Stimulated activated CD4-positive, alpha-beta T cell treated with anti-CD3 and anti-CD28 coated beads, Interleukin-15, amount 100 ng/mL, for 1 hour (primary cell): ENCODE measurements at regions not wholly inside any gene's neighbourhood (a gene's known extent, or its start where the extent isn't known, plus 50 kb on each side); places are given as distances from the start of the nearest gene placed in this dataset.

Experiments used
- DNase-seq, 2 donors: peaks; one replicate each; pipeline ENCODE4 v3.0.0-alpha.2; 2020; ENCODE audit warnings: low read depth in 1 of 2, low spot score in 1 of 2

DNA sequence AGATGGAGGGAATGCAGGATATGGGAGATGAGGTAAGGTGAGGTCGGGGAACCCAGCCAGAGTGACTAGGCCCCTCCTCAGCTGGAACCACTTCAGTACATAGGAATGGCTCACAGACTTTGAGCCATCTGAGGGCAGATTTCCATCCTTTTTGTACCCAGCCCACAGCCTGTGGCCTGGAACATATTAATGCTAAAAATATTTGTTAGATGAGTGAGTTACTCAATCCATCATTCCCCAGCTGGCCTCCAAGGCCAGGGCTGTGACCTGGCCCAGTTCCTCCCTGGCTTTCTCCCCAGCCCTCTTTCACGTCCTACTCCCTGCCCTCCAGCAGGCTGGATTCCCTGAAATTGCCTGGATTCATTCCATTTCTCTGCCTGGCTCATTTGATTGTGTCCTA, 57.2 kb upstream of the PRDM11 start:
- DNase-seq: no peak

DNA sequence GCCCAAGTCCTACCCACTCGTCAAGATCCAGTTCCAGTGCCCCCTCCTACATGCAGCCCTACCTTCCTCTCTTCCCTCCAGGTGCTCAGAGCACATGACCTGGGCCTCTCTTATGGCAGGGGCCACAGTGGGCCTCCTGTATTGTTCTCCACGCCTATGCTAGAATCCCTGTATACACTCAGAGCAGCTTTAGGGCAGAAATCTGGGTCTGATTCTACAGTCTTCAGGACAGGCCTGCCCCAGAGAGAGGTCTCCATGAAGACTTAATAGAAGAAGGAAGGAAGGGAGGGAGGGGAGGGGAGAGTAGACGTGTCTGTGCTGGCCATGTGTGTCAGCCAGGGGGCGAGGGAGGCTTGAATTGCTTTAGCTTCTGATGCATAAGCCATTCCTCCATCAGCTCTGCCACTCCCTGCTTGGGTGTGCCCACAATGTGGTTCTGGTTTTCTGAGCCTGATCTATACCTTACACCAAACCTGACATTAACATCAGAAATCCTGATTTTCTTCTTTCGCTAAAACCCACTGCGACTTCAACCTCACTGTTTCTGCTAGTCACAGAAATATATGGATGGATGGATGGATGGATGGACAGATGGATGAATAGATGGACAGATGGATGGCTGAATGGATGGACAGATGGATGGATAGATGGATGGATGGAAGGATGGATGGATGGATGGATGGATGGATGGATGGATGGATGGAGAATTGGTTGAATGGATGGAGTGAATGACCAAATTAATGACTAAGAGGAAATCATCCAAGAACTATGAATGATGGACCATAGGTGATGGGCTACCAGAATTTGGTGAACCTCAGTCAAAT, 56.6 kb upstream of the PRDM11 start:
- DNase-seq: no peak

DNA sequence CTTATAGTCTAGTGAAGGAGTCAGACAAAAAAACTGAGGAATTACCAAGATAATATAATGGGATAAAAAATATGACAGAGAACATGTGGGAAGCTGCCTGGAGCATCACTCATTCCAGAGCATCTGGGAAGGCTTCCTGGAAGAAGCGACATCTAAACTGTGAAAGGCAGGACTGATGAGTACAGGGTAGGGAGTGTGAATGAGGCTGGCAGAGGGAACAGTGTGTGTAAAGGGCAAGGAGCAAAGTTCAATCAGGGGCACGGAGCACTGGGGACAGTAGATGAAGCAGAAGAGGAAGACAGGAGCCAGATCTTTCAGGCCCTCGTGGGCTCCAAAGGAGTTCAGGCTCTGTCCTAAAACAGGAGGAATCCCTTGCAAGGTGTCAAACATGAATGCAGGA, 55.8 kb upstream of the PRDM11 start:
- no peak for DNase-seq

DNA sequence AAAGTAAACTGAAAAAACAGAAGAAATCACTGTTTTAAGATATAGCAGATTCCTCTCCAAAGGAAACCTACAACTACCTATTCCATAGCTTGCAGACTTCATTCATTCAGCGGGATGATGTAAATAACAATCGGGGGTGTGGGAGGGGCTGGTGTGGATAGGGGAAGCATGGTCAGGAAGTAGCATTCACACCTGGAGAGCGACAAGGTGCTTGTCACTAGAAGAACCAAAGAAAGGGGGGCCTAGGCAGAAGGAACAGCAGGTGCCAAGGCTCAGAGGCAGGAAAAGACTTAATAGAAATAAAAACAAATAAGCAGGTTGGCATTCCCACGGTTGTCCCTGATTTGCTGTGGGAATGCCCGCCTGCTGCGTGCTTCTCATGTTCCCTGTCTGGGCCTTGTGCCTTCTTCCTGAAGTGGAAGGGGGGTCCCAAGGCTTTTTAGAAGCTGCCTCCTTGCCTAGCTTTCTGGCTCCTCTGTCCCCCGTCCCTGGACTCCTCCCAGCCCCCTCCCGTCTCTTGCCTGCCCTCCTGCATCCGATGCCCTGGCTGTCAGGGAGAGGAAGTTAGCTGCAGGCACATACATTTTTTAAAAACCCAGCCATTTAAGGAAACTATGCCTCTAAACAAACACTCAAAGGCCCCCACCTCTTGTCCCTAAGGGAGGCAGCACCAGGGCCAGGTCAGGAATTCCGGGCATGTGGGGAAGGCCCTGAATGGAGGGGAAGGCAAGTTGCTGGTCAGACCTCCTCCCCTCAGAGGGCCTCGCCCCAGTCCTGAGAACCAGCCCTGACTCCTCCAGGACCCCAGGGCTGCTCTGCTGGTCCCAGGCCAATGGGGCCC, 54.7 kb upstream of the PRDM11 start:
- no peak for DNase-seq

DNA sequence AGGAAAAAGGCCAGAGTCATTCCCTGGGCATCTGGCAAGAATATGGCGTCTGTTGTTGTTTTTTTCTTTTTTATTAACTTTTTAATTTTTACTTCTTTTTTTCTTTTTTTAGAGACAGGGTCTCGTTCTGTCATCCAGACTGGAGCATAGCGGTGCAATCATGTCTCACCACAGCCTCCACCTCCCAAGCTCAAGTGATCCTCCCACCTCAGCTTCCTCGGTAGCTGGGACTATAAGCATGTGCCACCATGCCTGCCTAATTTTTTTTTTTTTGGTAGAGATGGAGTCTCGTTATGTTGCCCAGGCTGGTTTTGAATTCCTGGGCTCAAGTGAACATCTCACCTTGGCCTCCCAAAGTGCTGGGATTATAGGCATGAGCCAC, 54.0 kb upstream of the PRDM11 start:
- no peak for DNase-seq

DNA sequence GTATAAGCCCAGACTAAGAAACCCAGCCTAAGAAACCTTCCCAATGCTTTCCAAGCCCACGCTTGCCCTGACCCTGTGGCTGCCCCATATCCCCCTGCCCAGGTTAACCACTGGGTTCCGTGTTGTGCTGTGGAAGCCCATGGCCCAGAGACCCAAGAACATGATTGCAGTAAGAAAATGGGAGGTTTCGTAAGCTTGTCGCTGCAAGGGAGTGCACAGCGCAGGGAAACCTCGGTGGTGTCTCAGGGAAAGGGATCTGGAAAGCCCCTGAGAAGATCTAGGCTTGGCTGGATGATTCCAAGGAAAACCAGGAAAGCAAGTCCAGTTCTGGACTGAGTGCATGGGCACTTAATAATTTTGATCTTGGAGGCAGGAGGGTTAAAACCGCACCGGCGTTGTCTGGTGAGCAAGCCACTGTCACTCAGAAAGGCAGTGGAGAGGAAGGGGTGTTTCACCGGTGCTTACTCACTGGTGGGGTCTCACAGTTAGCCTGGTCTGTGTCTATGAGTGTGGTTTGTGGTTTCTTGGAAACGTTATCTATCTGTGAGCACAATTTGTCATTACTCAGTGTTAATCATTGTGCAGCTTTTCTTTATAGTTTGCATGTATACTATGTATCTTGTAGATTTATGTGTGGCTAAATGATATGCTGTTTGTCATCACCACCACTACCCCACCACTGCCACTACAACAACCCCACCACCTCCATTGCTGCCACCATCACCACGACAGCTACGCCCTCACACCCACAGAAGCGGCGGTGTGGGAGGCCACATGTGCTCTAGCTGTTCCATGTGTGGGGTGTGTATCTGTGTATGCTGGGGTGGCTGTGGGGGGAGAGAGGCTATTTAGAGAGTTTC, 53.3 kb upstream of the PRDM11 start:
- no peak for DNase-seq

DNA sequence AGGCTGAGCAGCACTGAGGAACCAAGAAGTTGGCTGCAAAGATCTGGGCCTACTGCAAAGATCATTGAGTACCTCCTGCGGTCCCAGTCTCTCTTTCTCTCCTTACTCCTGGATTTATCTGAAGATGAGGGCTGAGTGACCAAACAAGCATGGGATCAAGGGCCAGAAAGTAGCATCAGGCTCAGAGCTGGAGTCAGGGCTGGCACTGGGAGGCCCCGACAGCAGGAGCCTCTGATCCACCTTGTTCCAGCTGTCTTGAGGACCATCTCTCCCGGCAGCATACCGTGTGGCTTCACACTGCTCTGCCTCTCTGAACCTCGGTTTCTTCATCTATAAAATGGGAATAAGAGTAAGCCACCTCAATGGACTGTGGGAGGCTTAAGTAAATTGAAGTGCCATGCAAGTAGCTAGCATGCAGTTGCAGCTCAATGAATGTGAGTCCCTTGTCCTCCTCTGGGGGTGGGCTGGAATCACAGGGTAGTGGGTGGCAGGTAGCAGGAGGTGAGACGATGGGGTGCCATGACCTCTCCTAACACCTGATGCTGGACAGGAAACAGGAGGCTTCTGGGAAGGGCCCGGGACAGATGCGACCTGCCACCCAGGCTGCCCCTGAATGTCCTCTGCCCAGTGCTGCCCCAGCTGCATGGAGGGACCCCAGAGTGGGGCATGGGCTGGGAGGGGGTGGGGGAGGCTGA, 52.5 kb upstream of the PRDM11 start:
- no peak for DNase-seq

DNA sequence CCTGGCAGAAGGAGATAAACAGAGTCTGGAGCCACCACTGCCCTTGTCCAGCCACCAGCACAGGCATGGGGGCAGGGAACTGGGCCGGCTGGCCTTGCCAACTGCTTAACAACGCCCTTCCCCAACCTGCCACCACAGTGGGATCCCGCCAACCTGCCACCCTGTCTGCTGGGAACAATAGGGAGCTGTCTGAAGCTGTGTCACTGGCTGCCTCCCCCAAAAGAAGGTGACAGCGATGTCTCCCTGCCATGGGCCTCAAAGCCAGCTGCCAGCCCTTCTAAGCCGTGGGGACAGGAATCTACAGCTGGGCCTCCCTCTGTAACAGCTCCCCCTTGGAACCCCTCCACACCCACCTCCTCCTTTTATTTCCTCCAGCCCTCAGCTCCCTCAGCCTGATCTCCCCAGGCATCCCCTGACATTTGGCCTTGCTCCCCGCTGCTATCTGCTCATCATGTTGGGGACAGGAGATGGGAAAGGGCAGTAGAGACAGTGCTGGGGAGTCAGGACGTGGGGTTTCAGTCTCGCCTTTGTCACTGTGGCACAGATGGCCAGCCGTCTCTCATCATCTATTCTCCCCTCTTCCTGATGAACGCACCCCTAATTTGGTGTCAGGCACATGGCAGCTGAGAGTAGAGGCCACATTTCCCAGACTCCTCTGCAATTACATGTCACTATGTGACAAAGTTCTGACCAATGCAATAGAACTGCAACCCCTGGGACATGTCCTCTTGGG, 51.3 kb upstream of the PRDM11 start:
- DNase-seq: no peak

DNA sequence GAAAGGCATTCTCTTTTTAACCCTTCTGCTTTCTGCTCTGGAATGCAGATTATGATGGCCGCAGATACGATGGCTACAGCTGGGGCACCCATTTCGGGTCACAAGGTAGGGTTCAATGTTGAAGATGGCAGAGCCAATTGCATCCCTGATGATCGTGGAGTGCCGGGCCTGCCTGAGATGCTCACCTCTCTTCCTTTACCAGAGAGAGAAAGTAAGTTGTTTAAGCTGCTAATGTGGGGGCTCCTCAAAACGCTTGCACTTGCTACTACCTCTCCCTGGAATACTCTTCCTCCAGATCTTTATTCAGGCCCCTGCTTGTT, 50.8 kb upstream of the PRDM11 start:
- DNase-seq: no peak

DNA sequence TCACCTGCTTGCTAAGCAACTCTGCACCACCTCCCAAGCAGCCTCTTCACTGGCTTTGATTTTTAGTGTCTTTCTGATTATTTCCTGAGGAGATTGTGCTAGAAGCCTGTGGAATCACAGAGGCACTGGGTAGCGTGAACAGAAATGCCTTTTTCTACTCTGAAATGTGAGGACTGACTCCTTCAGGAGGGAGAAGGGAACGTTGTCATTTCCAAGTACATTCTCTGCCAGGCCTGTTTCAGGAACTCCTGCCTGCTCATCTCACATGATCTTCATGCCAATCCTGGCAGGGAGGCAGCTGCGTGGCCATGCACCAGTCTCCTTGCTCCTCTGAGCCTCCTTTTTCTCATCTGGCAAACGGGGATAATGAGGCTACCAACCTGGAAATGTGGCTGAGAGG, 49.8 kb upstream of the PRDM11 start:
- no peak for DNase-seq
